ENCODE measurements at regions not wholly inside any gene's neighbourhood (a gene's known extent, or its start where the extent isn't known, plus 50 kb on each side); places are given as distances from the start of the nearest gene placed in this dataset.

DNA sequence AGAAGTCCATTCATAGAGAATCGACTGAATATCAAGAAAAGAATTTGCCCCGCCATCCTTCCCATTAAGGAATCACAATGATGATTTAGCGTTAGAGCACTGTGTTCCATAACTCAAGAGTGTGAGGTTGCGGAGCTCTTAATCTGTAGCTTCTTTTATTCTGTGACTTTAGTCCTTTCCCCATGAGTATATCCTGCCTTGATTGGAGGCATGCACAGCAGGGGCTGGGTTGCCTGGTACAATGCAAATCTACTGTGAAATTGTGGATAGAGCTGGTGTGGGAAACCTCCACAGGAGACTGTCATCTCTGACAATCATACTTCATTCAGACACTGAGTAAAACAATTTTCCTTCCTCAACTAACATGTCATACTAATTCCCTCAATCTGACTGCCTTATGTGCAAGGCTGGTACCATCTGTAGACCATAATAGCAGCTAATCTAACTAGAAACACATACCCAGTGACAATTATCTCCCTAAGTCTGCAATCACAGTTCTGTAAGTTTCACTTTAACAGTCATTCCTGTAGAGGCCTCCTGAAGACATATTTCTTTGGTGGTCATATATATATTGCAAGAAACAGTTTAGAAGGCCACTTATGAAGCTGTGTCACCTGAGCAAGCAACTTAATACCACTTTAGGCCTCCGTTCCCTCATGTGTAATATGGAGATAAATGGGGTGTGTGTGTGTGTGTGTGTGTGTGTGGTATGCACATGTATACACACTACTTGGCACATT is 355.2 kb upstream of the FAM241A start:
- no peaks in the 10 kb centered on the region for H3K9me3 ChIP-seq (ENCODE audit: control insufficient read depth in 3 of 3, low read length in 3 of 3)
- no peaks in the 10 kb centered on the region for H3K36me3 ChIP-seq (ENCODE audit: control insufficient read depth in 3 of 3, insufficient read depth in 3 of 3, low read length in 3 of 3)
- peaks cover 0 to 2% (median 0%) of the 10 kb centered on the region in 3 donors for H3K27me3 ChIP-seq (ENCODE audit: control insufficient read depth in 3 of 3, insufficient read depth in 3 of 3, low read length in 3 of 3)
- no peak overlapping the region for H3K4me3 ChIP-seq (ENCODE audit: low read length in 3 of 3)
- no peaks in the 10 kb centered on the region for H3K4me1 ChIP-seq (ENCODE audit: control insufficient read depth in 3 of 3, insufficient read depth in 3 of 3, low read length in 3 of 3)
- no peak overlapping the region for H3K27ac ChIP-seq (ENCODE audit: low read depth, low read length)
- H3K9ac ChIP-seq (ENCODE audit: low read depth in 1 of 3, low read length in 3 of 3): no peak overlapping the region

GRCh38 chr4:111792632-111793031 is 352.6 kb upstream of the FAM241A start:
- H3K9me3 ChIP-seq (ENCODE audit: control insufficient read depth in 3 of 3, low read length in 3 of 3): no peaks in the 10 kb centered on the region
- H3K27me3 ChIP-seq (ENCODE audit: control insufficient read depth in 3 of 3, insufficient read depth in 3 of 3, low read length in 3 of 3): peaks cover under 1 to 5% (median 2%) of the 10 kb centered on the region in 3 donors
- H3K36me3 ChIP-seq (ENCODE audit: control insufficient read depth in 3 of 3, insufficient read depth in 3 of 3, low read length in 3 of 3): no peaks in the 10 kb centered on the region
- H3K9ac ChIP-seq (ENCODE audit: low read depth in 1 of 3, low read length in 3 of 3): no peak overlapping the region
- no peaks in the 10 kb centered on the region for H3K4me1 ChIP-seq (ENCODE audit: control insufficient read depth in 3 of 3, insufficient read depth in 3 of 3, low read length in 3 of 3)
- no peak overlapping the region for H3K4me3 ChIP-seq (ENCODE audit: low read length in 3 of 3)
- no peak overlapping the region for H3K27ac ChIP-seq (ENCODE audit: low read depth, low read length)

GRCh38 chr4:111793433-111794091 is 351.7 kb upstream of the FAM241A start:
- H3K9me3 ChIP-seq (ENCODE audit: control insufficient read depth in 3 of 3, low read length in 3 of 3): no peaks in the 10 kb centered on the region
- peaks cover 0 to 7% (median 3%) of the 10 kb centered on the region in 3 donors for H3K27me3 ChIP-seq (ENCODE audit: control insufficient read depth in 3 of 3, insufficient read depth in 3 of 3, low read length in 3 of 3)
- H3K4me1 ChIP-seq (ENCODE audit: control insufficient read depth in 3 of 3, insufficient read depth in 3 of 3, low read length in 3 of 3): no peaks in the 10 kb centered on the region
- H3K9ac ChIP-seq (ENCODE audit: low read depth in 1 of 3, low read length in 3 of 3): no peak overlapping the region
- H3K4me3 ChIP-seq (ENCODE audit: low read length in 3 of 3): no peak overlapping the region
- no peak overlapping the region for H3K27ac ChIP-seq (ENCODE audit: low read depth, low read length)
- no peaks in the 10 kb centered on the region for H3K36me3 ChIP-seq (ENCODE audit: control insufficient read depth in 3 of 3, insufficient read depth in 3 of 3, low read length in 3 of 3)

DNA sequence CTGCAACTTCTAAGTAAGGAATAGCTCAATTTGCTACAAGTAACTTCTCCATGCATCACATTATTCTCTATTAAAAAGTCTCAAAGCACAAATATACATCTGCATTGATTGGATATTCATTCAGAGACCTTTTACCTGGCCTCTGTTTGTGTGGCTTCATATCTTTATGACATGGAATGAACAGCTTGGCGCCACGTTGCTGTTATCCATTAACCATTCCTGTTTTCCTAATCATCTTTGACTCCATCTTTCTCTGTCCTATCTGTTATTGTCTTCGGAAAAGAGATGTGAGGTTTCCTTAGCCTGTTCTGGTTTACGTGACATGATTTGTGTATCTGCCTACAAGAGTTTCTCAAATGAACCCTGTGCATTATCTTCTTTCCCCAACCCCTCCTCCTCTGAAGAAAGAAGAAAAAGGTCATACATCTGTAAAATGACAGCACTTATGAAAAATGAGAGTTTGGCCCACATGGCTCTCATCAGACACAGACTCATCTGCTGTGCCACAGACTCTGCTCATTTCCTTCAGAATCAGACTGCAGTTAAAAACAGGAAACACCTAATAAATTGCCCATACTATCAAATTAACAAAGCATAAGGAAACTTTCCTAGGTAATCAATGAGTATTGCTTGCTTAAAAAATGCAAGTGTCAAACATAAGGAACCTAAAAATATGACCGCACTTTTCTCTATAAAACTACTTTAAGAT is 347.6 kb upstream of the FAM241A start:
- Histone ChIP-seq H3K4me1 (ENCODE audit: control insufficient read depth in 3 of 3, insufficient read depth in 3 of 3, low read length in 3 of 3) (no peaks in the 10 kb centered on the region), H3K9me3 (ENCODE audit: control insufficient read depth in 3 of 3, low read length in 3 of 3) (no peaks in the 10 kb centered on the region), H3K27me3 (ENCODE audit: control insufficient read depth in 3 of 3, insufficient read depth in 3 of 3, low read length in 3 of 3) (peaks cover 0 to 7% (median 3%) of the 10 kb centered on the region in 3 donors), H3K27ac (ENCODE audit: low read depth, low read length) (no peak overlapping the region), H3K36me3 (ENCODE audit: control insufficient read depth in 3 of 3, insufficient read depth in 3 of 3, low read length in 3 of 3) (no peaks in the 10 kb centered on the region), H3K4me3 (ENCODE audit: low read length in 3 of 3) (no peak overlapping the region), H3K9ac (ENCODE audit: low read depth in 1 of 3, low read length in 3 of 3) (no peak overlapping the region)

DNA sequence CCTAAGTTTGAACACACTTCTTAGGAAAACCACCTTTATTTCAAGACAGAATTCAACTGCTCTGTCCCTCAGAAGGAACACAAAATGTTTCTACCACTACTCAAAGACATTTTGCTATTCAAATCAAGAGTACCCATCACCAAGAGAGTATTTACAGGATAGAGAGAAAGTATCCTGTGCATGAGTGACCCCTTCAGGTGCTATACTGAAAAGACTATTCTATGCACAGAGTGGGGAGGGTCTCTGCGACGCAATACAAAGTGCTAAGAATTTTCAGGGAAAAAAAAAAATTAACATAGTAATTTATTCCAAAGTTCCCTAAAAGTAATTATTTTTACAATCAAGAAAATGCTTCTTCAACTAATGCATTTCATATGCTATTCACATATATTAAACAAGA is 346.4 kb upstream of the FAM241A start:
- Histone ChIP-seq H3K27ac (ENCODE audit: low read depth, low read length) (no peak overlapping the region), H3K36me3 (ENCODE audit: control insufficient read depth in 3 of 3, insufficient read depth in 3 of 3, low read length in 3 of 3) (no peaks in the 10 kb centered on the region), H3K4me3 (ENCODE audit: low read length in 3 of 3) (no peak overlapping the region), H3K27me3 (ENCODE audit: control insufficient read depth in 3 of 3, insufficient read depth in 3 of 3, low read length in 3 of 3) (peaks cover 0 to 7% (median 3%) of the 10 kb centered on the region in 3 donors), H3K4me1 (ENCODE audit: control insufficient read depth in 3 of 3, insufficient read depth in 3 of 3, low read length in 3 of 3) (no peaks in the 10 kb centered on the region), H3K9me3 (ENCODE audit: control insufficient read depth in 3 of 3, low read length in 3 of 3) (no peaks in the 10 kb centered on the region), H3K9ac (ENCODE audit: low read depth in 1 of 3, low read length in 3 of 3) (no peak overlapping the region)

DNA sequence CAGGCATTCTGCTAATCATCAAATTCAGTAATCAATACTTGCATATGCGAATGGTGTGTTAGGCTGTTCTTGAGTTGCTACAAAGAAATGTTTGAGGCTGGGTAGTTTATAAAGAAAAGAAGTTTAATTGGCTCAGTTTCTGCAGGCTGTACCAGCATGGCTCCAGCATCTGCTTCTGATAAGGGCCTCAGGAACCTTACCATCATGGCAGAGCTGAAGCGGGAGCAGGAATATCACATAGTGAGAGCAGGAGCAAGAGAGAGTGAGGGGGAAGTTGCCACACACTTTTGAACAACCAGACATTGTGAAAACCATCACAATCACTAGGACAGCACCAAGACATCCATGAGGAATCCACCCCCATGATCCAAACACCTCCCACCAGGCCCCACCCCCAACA is 344.7 kb upstream of the FAM241A start:
- H3K36me3 ChIP-seq (ENCODE audit: control insufficient read depth in 3 of 3, insufficient read depth in 3 of 3, low read length in 3 of 3): no peaks in the 10 kb centered on the region
- no peaks in the 10 kb centered on the region for H3K4me1 ChIP-seq (ENCODE audit: control insufficient read depth in 3 of 3, insufficient read depth in 3 of 3, low read length in 3 of 3)
- H3K27me3 ChIP-seq (ENCODE audit: control insufficient read depth in 3 of 3, insufficient read depth in 3 of 3, low read length in 3 of 3): peaks cover 0 to 7% (median 3%) of the 10 kb centered on the region in 3 donors
- H3K9ac ChIP-seq (ENCODE audit: low read depth in 1 of 3, low read length in 3 of 3): no peak overlapping the region
- no peak overlapping the region for H3K4me3 ChIP-seq (ENCODE audit: low read length in 3 of 3)
- H3K27ac ChIP-seq (ENCODE audit: low read depth, low read length): no peak overlapping the region
- no peaks in the 10 kb centered on the region for H3K9me3 ChIP-seq (ENCODE audit: control insufficient read depth in 3 of 3, low read length in 3 of 3)

DNA sequence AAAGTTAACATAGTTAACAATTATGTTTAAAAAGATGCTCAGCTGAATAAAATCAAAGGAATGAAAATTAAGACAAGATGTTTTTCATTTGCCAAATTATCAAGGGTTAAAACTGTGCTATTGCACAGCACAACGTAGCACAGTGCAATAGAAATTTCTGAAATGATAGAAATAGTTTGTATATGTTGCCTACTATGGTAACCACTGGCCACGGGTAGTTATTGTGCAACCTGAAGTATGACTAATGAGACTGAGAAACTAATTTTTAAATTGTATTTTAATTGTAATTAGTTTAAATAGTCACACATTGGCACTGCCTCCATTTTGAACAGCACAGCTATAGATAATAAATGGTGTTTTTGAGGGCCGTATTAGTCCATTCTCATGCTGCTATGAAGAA is 343.1 kb upstream of the FAM241A start:
- Histone ChIP-seq H3K27me3 (ENCODE audit: control insufficient read depth in 3 of 3, insufficient read depth in 3 of 3, low read length in 3 of 3) (peaks cover 0 to 9% (median 6%) of the 10 kb centered on the region in 3 donors), H3K9ac (ENCODE audit: low read depth in 1 of 3, low read length in 3 of 3) (no peak overlapping the region), H3K4me1 (ENCODE audit: control insufficient read depth in 3 of 3, insufficient read depth in 3 of 3, low read length in 3 of 3) (no peaks in the 10 kb centered on the region), H3K27ac (ENCODE audit: low read depth, low read length) (no peak overlapping the region), H3K9me3 (ENCODE audit: control insufficient read depth in 3 of 3, low read length in 3 of 3) (no peaks in the 10 kb centered on the region), H3K36me3 (ENCODE audit: control insufficient read depth in 3 of 3, insufficient read depth in 3 of 3, low read length in 3 of 3) (no peaks in the 10 kb centered on the region), H3K4me3 (ENCODE audit: low read length in 3 of 3) (no peak overlapping the region)

GRCh38 chr4:111806331-111806730 is 338.9 kb upstream of the FAM241A start:
- no peaks in the 10 kb centered on the region for H3K4me1 ChIP-seq (ENCODE audit: control insufficient read depth in 3 of 3, insufficient read depth in 3 of 3, low read length in 3 of 3)
- H3K27me3 ChIP-seq (ENCODE audit: control insufficient read depth in 3 of 3, insufficient read depth in 3 of 3, low read length in 3 of 3): peaks cover 0 to 13% (median 0%) of the 10 kb centered on the region in 3 donors
- no peak overlapping the region for H3K27ac ChIP-seq (ENCODE audit: low read depth, low read length)
- no peaks in the 10 kb centered on the region for H3K36me3 ChIP-seq (ENCODE audit: control insufficient read depth in 3 of 3, insufficient read depth in 3 of 3, low read length in 3 of 3)
- H3K9ac ChIP-seq (ENCODE audit: low read depth in 1 of 3, low read length in 3 of 3): no peak overlapping the region
- H3K9me3 ChIP-seq (ENCODE audit: control insufficient read depth in 3 of 3, low read length in 3 of 3): no peaks in the 10 kb centered on the region
- H3K4me3 ChIP-seq (ENCODE audit: low read length in 3 of 3): no peak overlapping the region

GRCh38 chr4:111807576-111807975 is 337.7 kb upstream of the FAM241A start:
- no peak overlapping the region for H3K4me3 ChIP-seq (ENCODE audit: low read length in 3 of 3)
- H3K9me3 ChIP-seq (ENCODE audit: control insufficient read depth in 3 of 3, low read length in 3 of 3): no peaks in the 10 kb centered on the region

DNA sequence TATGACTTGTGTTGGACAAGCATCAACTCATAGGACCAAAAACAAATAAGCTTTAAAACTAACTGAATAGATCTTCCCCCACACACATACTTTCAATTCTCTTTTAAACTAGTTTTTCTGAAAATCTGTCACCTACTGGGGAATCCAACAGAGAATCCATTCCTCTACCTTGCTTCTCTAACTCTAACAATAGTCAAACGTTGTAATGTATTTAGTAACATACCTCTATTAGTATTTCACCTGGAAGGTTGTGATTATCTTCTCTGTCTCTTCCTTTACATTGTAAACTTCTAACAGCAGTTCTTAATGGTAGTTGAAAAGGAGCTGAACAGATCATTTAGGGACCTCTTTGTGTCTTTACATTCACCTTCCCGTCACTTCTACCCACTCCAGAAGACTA is 337.1 kb upstream of the FAM241A start:
- H3K27me3 ChIP-seq (ENCODE audit: control insufficient read depth in 3 of 3, insufficient read depth in 3 of 3, low read length in 3 of 3): peaks cover 0 to 13% (median 0%) of the 10 kb centered on the region in 3 donors
- no peaks in the 10 kb centered on the region for H3K9me3 ChIP-seq (ENCODE audit: control insufficient read depth in 3 of 3, low read length in 3 of 3)
- no peaks in the 10 kb centered on the region for H3K36me3 ChIP-seq (ENCODE audit: control insufficient read depth in 3 of 3, insufficient read depth in 3 of 3, low read length in 3 of 3)
- H3K4me1 ChIP-seq (ENCODE audit: control insufficient read depth in 3 of 3, insufficient read depth in 3 of 3, low read length in 3 of 3): no peaks in the 10 kb centered on the region
- no peak overlapping the region for H3K9ac ChIP-seq (ENCODE audit: low read depth in 1 of 3, low read length in 3 of 3)
- H3K4me3 ChIP-seq (ENCODE audit: low read length in 3 of 3): no peak overlapping the region
- no peak overlapping the region for H3K27ac ChIP-seq (ENCODE audit: low read depth, low read length)

More at GRCh38 chr4:111807576-111807975, 337.7 kb upstream of the FAM241A start:
- peaks cover 0 to 13% (median 0%) of the 10 kb centered on the region in 3 donors for H3K27me3 ChIP-seq (ENCODE audit: control insufficient read depth in 3 of 3, insufficient read depth in 3 of 3, low read length in 3 of 3)
- no peak overlapping the region for H3K27ac ChIP-seq (ENCODE audit: low read depth, low read length)
- H3K4me1 ChIP-seq (ENCODE audit: control insufficient read depth in 3 of 3, insufficient read depth in 3 of 3, low read length in 3 of 3): no peaks in the 10 kb centered on the region
- H3K36me3 ChIP-seq (ENCODE audit: control insufficient read depth in 3 of 3, insufficient read depth in 3 of 3, low read length in 3 of 3): no peaks in the 10 kb centered on the region
- H3K9ac ChIP-seq (ENCODE audit: low read depth in 1 of 3, low read length in 3 of 3): no peak overlapping the region
